ENCODE measurements at regions not wholly inside any gene's neighbourhood (a gene's known extent, or its start where the extent isn't known, plus 50 kb on each side); places are given as distances from the start of the nearest gene placed in this dataset.

DNA sequence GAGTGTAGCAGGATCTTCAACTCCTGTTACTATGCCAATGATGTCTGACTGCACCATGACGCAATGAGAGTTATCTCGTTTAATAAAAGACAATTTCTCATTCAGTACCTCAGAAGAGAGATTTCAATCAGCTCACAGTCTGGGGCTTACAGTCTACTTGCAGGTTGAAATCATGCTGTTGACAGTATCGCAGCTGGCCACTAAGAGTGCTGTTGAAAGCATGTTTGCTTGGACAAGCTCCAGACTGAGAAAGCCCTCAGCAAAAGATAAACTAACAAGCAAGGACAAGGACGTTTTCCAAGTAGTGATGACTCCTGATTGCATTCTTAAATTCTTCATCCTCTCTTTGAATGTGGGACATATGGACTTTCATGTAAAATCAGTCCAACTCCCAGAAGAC, 145.2 kb upstream of the SYT4 start:
- H3K27ac Mint-ChIP-seq = no peak overlapping the region
- no peaks in the 10 kb centered on the region for H3K4me1 Mint-ChIP-seq
- no peaks in the 10 kb centered on the region for H3K36me3 Mint-ChIP-seq
- no peak overlapping the region for H3K4me3 Mint-ChIP-seq
- H3K9me3 Mint-ChIP-seq = peaks cover 9% of the 10 kb centered on the region
- H3K27me3 Mint-ChIP-seq = peaks cover 1% of the 10 kb centered on the region

GRCh38 chr18:43435851-43436250, 158.6 kb upstream of the SYT4 start:
- Mint-ChIP-seq H3K4me3 (no peak overlapping the region), H3K27ac (no peak overlapping the region), H3K36me3 (no peaks in the 10 kb centered on the region), H3K9me3 (peaks cover 14% of the 10 kb centered on the region), H3K4me1 (no peaks in the 10 kb centered on the region), H3K27me3 (no peaks in the 10 kb centered on the region)

- H3K4me3 Mint-ChIP-seq = no peak overlapping the region
Observed at GRCh38 chr18:43442131-43442530, 164.8 kb upstream of the SYT4 start.

GRCh38 chr18:43442571-43442970, 165.3 kb upstream of the SYT4 start:
- H3K27me3 Mint-ChIP-seq = no peaks in the 10 kb centered on the region
- H3K36me3 Mint-ChIP-seq = no peaks in the 10 kb centered on the region
- peaks cover 4% of the 10 kb centered on the region for H3K9me3 Mint-ChIP-seq
- H3K27ac Mint-ChIP-seq = no peak overlapping the region
- no peak overlapping the region for H3K4me3 Mint-ChIP-seq
- H3K4me1 Mint-ChIP-seq = no peaks in the 10 kb centered on the region

More at GRCh38 chr18:43442131-43442530, 164.8 kb upstream of the SYT4 start:
- no peak overlapping the region for H3K27ac Mint-ChIP-seq
- H3K27me3 Mint-ChIP-seq = no peaks in the 10 kb centered on the region
- no peaks in the 10 kb centered on the region for H3K36me3 Mint-ChIP-seq
- H3K9me3 Mint-ChIP-seq = peaks cover 7% of the 10 kb centered on the region
- no peaks in the 10 kb centered on the region for H3K4me1 Mint-ChIP-seq

- Mint-ChIP-seq H3K36me3 (no peaks in the 10 kb centered on the region), H3K27me3 (no peaks in the 10 kb centered on the region), H3K4me3 (no peak overlapping the region), H3K9me3 (peaks cover 11% of the 10 kb centered on the region), H3K27ac (no peak overlapping the region), H3K4me1 (no peaks in the 10 kb centered on the region)
Observed at GRCh38 chr18:43465483-43465882, 188.2 kb upstream of the SYT4 start.

DNA sequence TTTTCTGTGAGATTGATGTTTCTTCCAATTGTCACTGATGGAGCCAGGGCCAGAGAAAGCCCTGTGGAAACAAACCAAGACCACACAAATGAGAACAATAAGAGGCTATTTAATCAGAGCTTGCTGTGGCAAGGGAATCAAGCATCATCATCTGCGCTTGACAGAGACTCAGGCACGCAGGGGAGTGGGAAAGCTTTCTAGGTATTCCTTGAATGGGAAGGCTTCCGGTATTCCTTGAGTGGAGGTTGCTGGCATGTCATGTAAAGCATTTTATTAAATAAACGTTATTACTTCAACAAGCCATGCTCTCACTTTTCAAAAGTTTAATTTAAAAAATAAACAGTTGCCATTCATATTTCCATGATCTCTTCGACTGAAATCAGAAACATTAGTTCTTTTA, 194.6 kb upstream of the SYT4 start:
- no peaks in the 10 kb centered on the region for H3K36me3 Mint-ChIP-seq
- H3K9me3 Mint-ChIP-seq = no peaks in the 10 kb centered on the region
- no peak overlapping the region for H3K4me3 Mint-ChIP-seq
- no peaks in the 10 kb centered on the region for H3K4me1 Mint-ChIP-seq
- no peak overlapping the region for H3K27ac Mint-ChIP-seq
- H3K27me3 Mint-ChIP-seq = no peaks in the 10 kb centered on the region

GRCh38 chr18:43481069-43481468, 203.8 kb upstream of the SYT4 start:
- peaks cover 4% of the 10 kb centered on the region for H3K9me3 Mint-ChIP-seq
- no peak overlapping the region for H3K4me3 Mint-ChIP-seq
- H3K4me1 Mint-ChIP-seq = no peaks in the 10 kb centered on the region
- no peak overlapping the region for H3K27ac Mint-ChIP-seq
- H3K27me3 Mint-ChIP-seq = no peaks in the 10 kb centered on the region
- H3K36me3 Mint-ChIP-seq = no peaks in the 10 kb centered on the region

- Mint-ChIP-seq H3K36me3 (no peaks in the 10 kb centered on the region), H3K4me1 (no peaks in the 10 kb centered on the region), H3K27me3 (no peaks in the 10 kb centered on the region), H3K27ac (no peak overlapping the region), H3K9me3 (peaks cover 4% of the 10 kb centered on the region), H3K4me3 (no peak overlapping the region)
Observed at GRCh38 chr18:43482136-43482535, 204.8 kb upstream of the SYT4 start.

DNA sequence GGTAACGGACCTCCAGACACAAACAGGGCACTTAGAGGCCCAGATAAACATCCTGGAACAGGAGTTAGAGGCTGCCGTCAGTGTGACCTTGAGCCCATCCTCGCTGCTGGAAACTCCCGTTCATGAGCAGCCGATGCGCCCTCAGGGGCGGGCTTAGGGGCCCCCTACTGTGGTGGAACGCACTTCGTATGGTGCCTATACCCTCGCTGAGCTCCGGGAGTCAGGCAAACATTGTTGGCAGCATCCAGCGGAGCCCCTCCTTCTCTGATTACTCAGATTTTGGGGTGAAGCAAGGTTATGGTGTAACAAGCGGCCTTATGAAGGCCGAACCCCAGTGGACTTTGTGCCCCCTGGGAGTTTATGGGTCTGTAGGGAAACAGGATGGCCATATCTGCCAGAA, 205.3 kb upstream of the SYT4 start:
- H3K4me1 Mint-ChIP-seq = no peaks in the 10 kb centered on the region
- H3K27ac Mint-ChIP-seq = no peak overlapping the region
- no peak overlapping the region for H3K4me3 Mint-ChIP-seq
- peaks cover 4% of the 10 kb centered on the region for H3K9me3 Mint-ChIP-seq
- no peaks in the 10 kb centered on the region for H3K27me3 Mint-ChIP-seq
- H3K36me3 Mint-ChIP-seq = no peaks in the 10 kb centered on the region

DNA sequence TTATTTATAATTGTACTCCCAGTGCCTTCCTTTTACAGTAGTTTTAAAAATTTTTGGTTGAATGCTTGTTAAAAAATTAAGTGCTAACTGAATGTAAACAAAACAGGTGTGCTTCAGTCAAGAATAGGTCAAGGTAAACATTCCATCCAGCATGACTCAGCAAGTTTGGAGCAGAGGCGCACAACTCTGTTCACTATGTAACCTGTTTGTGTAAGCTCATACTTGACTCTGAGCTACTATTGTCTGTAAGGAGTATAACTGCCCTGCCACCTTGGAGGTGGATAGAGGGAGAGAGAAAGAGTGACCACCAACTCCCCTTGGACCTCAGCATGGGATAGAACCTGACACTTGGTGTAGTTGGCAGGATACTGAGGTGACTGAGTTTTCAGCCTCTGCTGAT, 207.4 kb upstream of the SYT4 start:
- H3K36me3 Mint-ChIP-seq = no peaks in the 10 kb centered on the region
- no peak overlapping the region for H3K27ac Mint-ChIP-seq
- no peaks in the 10 kb centered on the region for H3K27me3 Mint-ChIP-seq
- no peak overlapping the region for H3K4me3 Mint-ChIP-seq
- H3K4me1 Mint-ChIP-seq = no peaks in the 10 kb centered on the region
- no peaks in the 10 kb centered on the region for H3K9me3 Mint-ChIP-seq

GRCh38 chr18:43485545-43485963, 208.3 kb upstream of the SYT4 start:
- Mint-ChIP-seq H3K36me3 (no peaks in the 10 kb centered on the region), H3K27me3 (no peaks in the 10 kb centered on the region), H3K9me3 (no peaks in the 10 kb centered on the region), H3K4me3 (no peak overlapping the region), H3K27ac (no peak overlapping the region), H3K4me1 (no peaks in the 10 kb centered on the region)

- Mint-ChIP-seq H3K36me3 (no peaks in the 10 kb centered on the region), H3K27me3 (no peaks in the 10 kb centered on the region), H3K4me3 (no peak overlapping the region), H3K9me3 (peaks cover under 1% of the 10 kb centered on the region), H3K4me1 (no peaks in the 10 kb centered on the region), H3K27ac (no peak overlapping the region)
Observed at GRCh38 chr18:43486462-43486861, 209.2 kb upstream of the SYT4 start.

GRCh38 chr18:43501099-43501498, 223.8 kb upstream of the SYT4 start:
- no peaks in the 10 kb centered on the region for H3K36me3 Mint-ChIP-seq
- no peak overlapping the region for H3K4me3 Mint-ChIP-seq
- H3K27ac Mint-ChIP-seq = no peak overlapping the region
- H3K27me3 Mint-ChIP-seq = no peaks in the 10 kb centered on the region
- H3K4me1 Mint-ChIP-seq = no peaks in the 10 kb centered on the region
- peaks cover 5% of the 10 kb centered on the region for H3K9me3 Mint-ChIP-seq

DNA sequence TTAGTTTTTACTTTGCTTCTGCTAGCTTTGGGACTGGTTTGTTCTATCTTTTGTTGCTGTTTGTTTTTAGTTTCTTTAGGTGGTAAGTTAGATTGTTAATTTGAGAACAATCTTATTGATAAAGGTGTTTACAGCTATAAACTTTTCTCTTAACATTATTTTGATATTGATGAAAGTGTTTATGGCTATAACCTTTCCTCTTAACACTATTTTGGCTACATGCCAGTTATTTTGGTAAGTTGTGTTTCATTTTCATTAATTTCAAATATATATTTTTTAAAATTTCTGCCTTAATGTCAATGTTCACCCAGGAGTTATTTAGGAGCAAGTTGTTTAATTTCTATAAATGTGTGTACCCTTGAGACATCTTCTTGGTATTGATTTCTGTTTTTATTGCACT, 229.6 kb upstream of the SYT4 start:
- Mint-ChIP-seq H3K4me3 (no peak overlapping the region), H3K27me3 (no peaks in the 10 kb centered on the region), H3K4me1 (no peaks in the 10 kb centered on the region), H3K36me3 (no peaks in the 10 kb centered on the region), H3K9me3 (peaks cover 30% of the 10 kb centered on the region), H3K27ac (no peak overlapping the region)

DNA sequence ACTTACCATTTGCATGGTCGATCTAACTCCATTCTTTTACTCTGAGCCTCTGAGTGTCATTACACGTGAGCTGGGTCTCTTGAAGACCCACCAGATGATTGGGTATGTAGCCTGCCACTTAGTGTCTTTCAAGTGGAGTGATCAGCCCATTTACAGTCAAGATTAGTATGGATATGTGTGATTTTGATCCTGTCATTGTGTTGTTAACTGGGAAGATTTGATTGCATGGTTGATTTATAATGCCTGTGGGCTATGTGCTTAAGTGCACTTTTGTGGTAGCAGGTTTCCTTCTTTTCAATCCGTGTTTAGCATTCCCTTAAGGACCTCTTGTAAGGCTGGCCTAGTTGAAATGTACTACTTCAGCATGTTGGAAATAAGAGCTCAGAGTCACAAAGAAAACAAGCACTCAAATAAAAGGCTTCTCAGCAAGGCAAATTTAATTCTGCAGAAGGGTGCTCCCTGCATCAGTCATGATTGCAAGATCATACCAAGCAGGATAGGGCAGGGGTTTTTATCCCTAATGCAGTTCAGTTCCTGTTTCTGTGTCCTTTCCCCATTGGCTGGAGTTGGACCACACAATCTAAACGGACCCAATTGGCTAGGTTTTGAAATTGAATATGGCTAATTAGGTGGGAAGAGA, 230.7 kb upstream of the SYT4 start:
- H3K27me3 Mint-ChIP-seq = no peaks in the 10 kb centered on the region

DNA sequence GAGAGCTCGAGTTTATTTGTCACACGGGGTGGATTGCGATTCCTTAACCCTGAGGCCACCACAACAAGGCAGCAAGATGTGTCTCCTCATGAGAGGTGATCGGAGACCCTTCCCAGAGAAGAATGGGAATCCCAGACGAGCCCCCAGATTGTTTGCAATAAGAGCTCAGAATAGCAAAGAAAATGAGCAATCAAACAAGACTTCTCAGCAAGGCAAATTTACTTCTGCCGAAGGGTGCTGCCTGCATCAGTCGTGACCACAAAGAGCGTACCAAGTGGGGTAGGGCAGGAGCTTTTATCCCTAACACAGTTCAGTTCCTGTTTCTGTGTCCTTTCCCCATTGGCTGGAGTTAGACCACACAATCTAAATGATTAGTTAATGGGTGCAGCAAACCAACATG, 237.5 kb upstream of the SYT4 start:
- no peak overlapping the region for H3K4me3 Mint-ChIP-seq
- H3K36me3 Mint-ChIP-seq = no peaks in the 10 kb centered on the region

More for the DNA sequence above, 230.7 kb upstream of the SYT4 start:
- Mint-ChIP-seq H3K4me3 (no peak overlapping the region), H3K36me3 (no peaks in the 10 kb centered on the region), H3K4me1 (no peaks in the 10 kb centered on the region), H3K9me3 (peaks cover 31% of the 10 kb centered on the region), H3K27ac (no peak overlapping the region)

DNA sequence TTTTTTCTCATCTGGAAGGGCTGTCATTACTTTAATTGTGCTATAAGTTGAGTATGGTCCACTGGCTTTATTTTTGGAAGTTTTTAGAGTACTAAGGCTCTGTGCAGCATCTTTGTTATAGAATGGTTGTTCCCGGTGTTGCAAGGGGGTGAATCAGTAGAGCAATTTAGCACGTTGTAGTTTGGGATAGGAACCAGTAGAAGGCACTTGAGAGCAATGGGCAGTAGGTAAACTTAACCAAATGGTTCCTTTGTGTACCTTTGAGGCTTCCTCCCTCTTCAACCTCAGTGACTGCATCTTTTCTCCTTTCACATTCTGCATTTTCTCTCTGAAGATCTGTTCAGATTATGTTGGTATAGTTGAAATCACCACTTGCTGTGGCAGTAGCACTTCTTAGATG, 238.2 kb upstream of the SYT4 start:
- no peak overlapping the region for H3K4me3 Mint-ChIP-seq
- no peaks in the 10 kb centered on the region for H3K27me3 Mint-ChIP-seq
- peaks cover 18% of the 10 kb centered on the region for H3K9me3 Mint-ChIP-seq
- H3K4me1 Mint-ChIP-seq = no peaks in the 10 kb centered on the region
- H3K27ac Mint-ChIP-seq = no peak overlapping the region
- H3K36me3 Mint-ChIP-seq = no peaks in the 10 kb centered on the region

More for the DNA sequence above, 237.5 kb upstream of the SYT4 start:
- no peaks in the 10 kb centered on the region for H3K27me3 Mint-ChIP-seq
- H3K4me1 Mint-ChIP-seq = no peaks in the 10 kb centered on the region
- H3K9me3 Mint-ChIP-seq = peaks cover 22% of the 10 kb centered on the region
- H3K27ac Mint-ChIP-seq = no peak overlapping the region
